ENCODE measurements at regions not wholly inside any gene's neighbourhood (a gene's known extent, or its start where the extent isn't known, plus 50 kb on each side); places are given as distances from the start of the nearest gene placed in this dataset.

DNA sequence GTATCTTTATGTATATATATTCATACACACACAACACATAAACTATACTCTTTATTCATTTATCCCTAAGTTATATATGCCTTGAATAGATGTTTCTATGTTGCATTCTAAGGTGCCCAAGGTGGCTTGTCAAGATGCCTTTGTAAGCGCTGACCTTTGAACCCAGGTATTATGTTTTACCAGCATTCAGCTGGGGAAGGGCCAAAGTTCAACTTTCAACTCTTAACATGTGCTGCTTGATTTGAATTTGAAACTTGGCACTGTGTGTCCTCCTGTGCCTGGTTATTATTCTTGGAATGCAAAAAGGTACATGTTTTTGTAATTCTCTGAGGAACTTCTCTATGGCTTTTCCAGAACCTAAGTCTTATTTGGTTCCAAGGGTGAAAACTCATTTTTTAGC, 146.5 kb downstream of the EDN1 start:
- Histone ChIP-seq H3K27ac (peak overlapping the region in 1 of 2 donors; percentile 32), H3K27me3 (no peaks in the 10 kb centered on the region), H3K4me3 (no peak overlapping the region), H3K9me3 (no peaks in the 10 kb centered on the region), H3K4me1 (peaks cover 0 to 22% (median 5%) of the 10 kb centered on the region in 4 donors), H3K36me3 (no peaks in the 10 kb centered on the region)
- DNase-seq: no peak
- intact Hi-C loops (cut with DNase I; ENCODE audit: low total_unique reads): no loop called here
- TF ChIP-seq, protein P1, sequence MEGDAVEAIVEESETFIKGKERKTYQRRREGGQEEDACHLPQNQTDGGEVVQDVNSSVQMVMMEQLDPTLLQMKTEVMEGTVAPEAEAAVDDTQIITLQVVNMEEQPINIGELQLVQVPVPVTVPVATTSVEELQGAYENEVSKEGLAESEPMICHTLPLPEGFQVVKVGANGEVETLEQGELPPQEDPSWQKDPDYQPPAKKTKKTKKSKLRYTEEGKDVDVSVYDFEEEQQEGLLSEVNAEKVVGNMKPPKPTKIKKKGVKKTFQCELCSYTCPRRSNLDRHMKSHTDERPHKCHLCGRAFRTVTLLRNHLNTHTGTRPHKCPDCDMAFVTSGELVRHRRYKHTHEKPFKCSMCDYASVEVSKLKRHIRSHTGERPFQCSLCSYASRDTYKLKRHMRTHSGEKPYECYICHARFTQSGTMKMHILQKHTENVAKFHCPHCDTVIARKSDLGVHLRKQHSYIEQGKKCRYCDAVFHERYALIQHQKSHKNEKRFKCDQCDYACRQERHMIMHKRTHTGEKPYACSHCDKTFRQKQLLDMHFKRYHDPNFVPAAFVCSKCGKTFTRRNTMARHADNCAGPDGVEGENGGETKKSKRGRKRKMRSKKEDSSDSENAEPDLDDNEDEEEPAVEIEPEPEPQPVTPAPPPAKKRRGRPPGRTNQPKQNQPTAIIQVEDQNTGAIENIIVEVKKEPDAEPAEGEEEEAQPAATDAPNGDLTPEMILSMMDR (IDR thresholded peaks at IDR 0.05): no peak

DNA sequence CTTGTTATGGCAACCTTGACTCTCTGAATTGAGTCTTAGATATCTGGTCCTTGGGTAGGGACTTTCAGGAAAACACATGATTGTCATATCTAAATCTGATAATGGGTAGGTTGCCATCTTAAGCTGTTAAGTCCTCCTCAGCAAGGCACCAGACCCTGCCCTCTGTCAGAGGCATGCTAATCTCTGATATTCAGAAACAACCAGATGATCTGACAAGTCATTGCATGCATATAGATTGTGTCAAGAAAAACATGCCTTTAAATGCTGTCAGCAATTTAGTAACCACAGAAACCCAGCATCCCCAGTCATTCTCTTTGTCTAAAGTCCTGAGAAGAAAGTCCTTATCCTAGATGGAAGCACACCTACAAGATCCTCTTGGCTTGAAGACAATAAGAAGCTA, 149.1 kb downstream of the EDN1 start:
- H3K9me3 ChIP-seq: no peaks in the 10 kb centered on the region
- intact Hi-C loops (cut with DNase I; ENCODE audit: low total_unique reads): no loop called here
- H3K27ac ChIP-seq: no peak overlapping the region
- peaks cover 0 to 22% (median 5%) of the 10 kb centered on the region in 4 donors for H3K4me1 ChIP-seq
- H3K27me3 ChIP-seq: no peaks in the 10 kb centered on the region
- H3K4me3 ChIP-seq: no peak overlapping the region
- TF ChIP-seq, protein P1 (IDR thresholded peaks at IDR 0.05): no peak
- DNase-seq: no peak
- no peaks in the 10 kb centered on the region for H3K36me3 ChIP-seq

DNA sequence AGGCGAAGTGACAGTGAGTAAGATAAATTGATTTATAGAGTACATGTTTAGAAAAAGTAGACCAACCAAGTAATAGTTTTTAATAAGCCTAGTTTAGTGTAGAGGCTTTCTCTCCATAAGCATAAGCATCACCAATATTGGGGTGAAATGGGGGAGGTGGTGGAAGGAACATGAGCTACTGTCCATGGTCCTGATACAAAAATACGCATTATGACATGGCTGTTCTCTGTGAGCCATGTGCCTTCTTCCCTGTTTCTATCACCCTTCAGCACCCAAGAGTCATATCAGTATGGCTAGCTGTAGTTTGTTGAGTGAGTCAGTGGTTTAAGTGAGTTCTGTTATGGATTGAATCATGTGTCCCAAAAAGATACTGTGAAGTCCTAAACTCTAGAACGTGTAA, 150.8 kb downstream of the EDN1 start:
- TF ChIP-seq, protein P1 (IDR thresholded peaks at IDR 0.05): no peak
- H3K27ac ChIP-seq: no peak overlapping the region
- DNase-seq: no peak
- no peaks in the 10 kb centered on the region for H3K27me3 ChIP-seq
- H3K9me3 ChIP-seq: no peaks in the 10 kb centered on the region
- intact Hi-C loops (cut with DNase I; ENCODE audit: low total_unique reads): no loop called here
- peaks cover 0 to 27% (median 5%) of the 10 kb centered on the region in 4 donors for H3K4me1 ChIP-seq
- H3K36me3 ChIP-seq: no peaks in the 10 kb centered on the region
- H3K4me3 ChIP-seq: no peak overlapping the region

- no peak overlapping the region for H3K27ac ChIP-seq
- no peak for DNase-seq
- no peaks in the 10 kb centered on the region for H3K27me3 ChIP-seq
- TF ChIP-seq, protein P1 (IDR thresholded peaks at IDR 0.05): no peak
- no peak overlapping the region for H3K4me3 ChIP-seq
- no peaks in the 10 kb centered on the region for H3K36me3 ChIP-seq
- intact Hi-C loops (cut with DNase I; ENCODE audit: low total_unique reads): no loop called here
- peaks cover 0 to 12% (median 0%) of the 10 kb centered on the region in 4 donors for H3K4me1 ChIP-seq
- H3K9me3 ChIP-seq: no peaks in the 10 kb centered on the region
Observed at GRCh38 chr6:12442455-12442854, 152.3 kb downstream of the EDN1 start.

GRCh38 chr6:12446394-12446793, 156.2 kb downstream of the EDN1 start:
- Histone ChIP-seq H3K27me3 (no peaks in the 10 kb centered on the region), H3K4me3 (no peak overlapping the region), H3K36me3 (no peaks in the 10 kb centered on the region), H3K9me3 (no peaks in the 10 kb centered on the region), H3K27ac (no peak overlapping the region), H3K4me1 (peaks cover 0 to 6% (median 0%) of the 10 kb centered on the region in 4 donors)
- TF ChIP-seq, protein P1 (IDR thresholded peaks at IDR 0.05): no peak
- DNase-seq: no peak
- intact Hi-C loops (cut with DNase I; ENCODE audit: low total_unique reads): no loop called here

DNA sequence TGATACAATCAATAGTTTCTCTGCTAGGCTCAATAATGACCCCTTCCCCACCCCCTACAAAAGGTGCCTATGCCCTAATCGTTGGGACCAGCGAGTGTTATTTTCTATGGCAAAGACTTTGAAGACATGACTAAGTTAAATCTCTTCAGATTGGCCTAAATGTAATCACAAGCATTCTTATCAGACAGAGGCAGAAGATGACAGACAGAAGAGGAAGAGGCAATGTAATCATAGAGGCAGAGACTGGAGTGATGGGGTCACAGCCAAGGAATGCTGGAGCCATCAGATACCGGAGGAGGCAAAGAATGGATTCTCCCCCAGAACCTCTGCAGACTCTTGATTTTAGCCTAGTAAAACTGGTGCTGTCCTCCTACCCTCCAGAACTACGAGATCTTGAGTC, 159.3 kb downstream of the EDN1 start:
- Histone ChIP-seq H3K4me1 (peaks cover 0 to 6% (median 0%) of the 10 kb centered on the region in 4 donors), H3K27me3 (no peaks in the 10 kb centered on the region), H3K36me3 (no peaks in the 10 kb centered on the region), H3K9me3 (no peaks in the 10 kb centered on the region), H3K27ac (no peak overlapping the region), H3K4me3 (no peak overlapping the region)
- intact Hi-C loops (cut with DNase I; ENCODE audit: low total_unique reads): no loop called here
- DNase-seq: no peak
- TF ChIP-seq, protein P1 (IDR thresholded peaks at IDR 0.05): no peak
